K562 (cell line): ENCODE measurements at regions not wholly inside any gene's neighbourhood (a gene's known extent, or its start where the extent isn't known, plus 50 kb on each side); places are given as distances from the start of the nearest gene placed in this dataset.

Source experiments
- ATAC-seq: fragments of 200-7000 bp; cut with Tn5 transposase; 3 replicates; pipeline ENCODE4 v1.9.1; 2020; ENCODE audit warnings: moderate library complexity
- BruUV-seq: library from RNA; stranded (reverse); fragments of 400-500 nt; replicated peaks from 2 replicates; lab custom pipeline; 2021; lab: Mats Ljungman, UMichigan
- CTCF ChIA-PET: fragments of 300-600 bp; formaldehyde crosslinking; extraction: SDS; loops from one replicate; lab custom pipeline; 2021; ENCODE audit warnings: low intra/inter-chr PET ratio; lab: Yijun Ruan, JAX
- POLR2A ChIA-PET: fragments of 300-600, 350-650 bp; sonication (Branson Sonifier 250); formaldehyde crosslinking; extraction: SDS; loops from one replicate; lab custom pipeline; 2021; ENCODE audit warnings: antibody characterized with exemption, inconsistent platforms; lab: Yijun Ruan, JAX
- DNase-seq, 4 experiments: peaks; one replicate each; pipeline versions ENCODE4 v3.0.0 to v3.0.0-alpha.2; 2011 to 2018; ENCODE audit warnings: low spot score in 3 of 4, mixed read lengths in 3 of 4; ENCODE audit errors: extremely low read depth in 1 of 4
- FAIRE-seq: peaks from 2 replicates; lab custom pipeline; 2011; peaks lifted over from hg19 to GRCh38; lab: Jason Lieb, UNC
- H2AFZ ChIP-seq: 2 replicates; pipeline ENCODE4 v1.6.0; 2011; ENCODE audit warnings: low read depth, low read length, control low read depth, inconsistent platforms
- H3K27ac ChIP-seq: fragments of 200-600 bp; 3 replicates; pipeline ENCODE4 v1.8.0; 2011; ENCODE audit warnings: low read depth, mild to moderate bottlenecking, control low read depth, inconsistent platforms, low read length, moderate library complexity, mixed read lengths; ENCODE audit errors: extremely low read depth
- H3K27me3 ChIP-seq, 2 experiments: fragments of 300-600 bp in 1 of 2; 2 replicates in 1 of 2; 3 replicates in 1 of 2; pipeline versions ENCODE4 v1.6.0 to v1.8.0; 2011; ENCODE audit warnings: inconsistent platforms in 2 of 2, low read length in 2 of 2, mild to moderate bottlenecking in 1 of 2, mixed read lengths in 1 of 2, moderate library complexity in 1 of 2; ENCODE audit not compliant: control insufficient read depth in 2 of 2, insufficient read depth in 2 of 2
- H3K36me3 ChIP-seq: fragments of 300-600 bp; 3 replicates; pipeline ENCODE4 v1.8.0; 2011; ENCODE audit warnings: mild to moderate bottlenecking, low read length, inconsistent platforms; ENCODE audit not compliant: control insufficient read depth, insufficient read depth
- H3K4me1 ChIP-seq, 2 experiments: fragments of 200-600 bp in 1 of 2; replicated peaks in 1 of 2; 2 replicates in 1 of 2; 3 replicates in 1 of 2; pipeline versions ENCODE4 v1.5.1 to v1.8.0; 2011; ENCODE audit warnings: inconsistent platforms in 2 of 2, low read length in 2 of 2, mild to moderate bottlenecking in 1 of 2, mixed read lengths in 1 of 2, moderate library complexity in 1 of 2; ENCODE audit not compliant: control insufficient read depth in 2 of 2, insufficient read depth in 2 of 2
- H3K4me2 ChIP-seq: 2 replicates; pipeline ENCODE4 v1.6.1; 2011; ENCODE audit warnings: low read length, control low read depth, inconsistent platforms, mixed read lengths; ENCODE audit not compliant: insufficient read depth
- H3K4me3 ChIP-seq: fragments of 200-600 bp; sonication (generic), shearing (Covaris generic); 2 replicates; pipeline ENCODE4 v1.5.1; 2016; ENCODE audit warnings: control low read depth, inconsistent platforms
- H3K79me2 ChIP-seq: fragments of 200-600 bp; 3 replicates; pipeline ENCODE4 v1.8.0; 2011; ENCODE audit warnings: low read length, inconsistent platforms; ENCODE audit not compliant: control insufficient read depth, insufficient read depth
- H3K9ac ChIP-seq, 2 experiments: 2 replicates each; pipeline versions ENCODE4 v1.6.0 to v1.6.1; 2011; ENCODE audit warnings: low read depth in 2 of 2, low read length in 2 of 2, control low read depth in 1 of 2, inconsistent platforms in 1 of 2, mild to moderate bottlenecking in 1 of 2, mixed read lengths in 1 of 2; ENCODE audit not compliant: insufficient read depth in 1 of 2
- H3K9me1 ChIP-seq: one replicate; pipeline ENCODE4 v1.6.0; 2011; ENCODE audit warnings: inconsistent platforms, mild to moderate bottlenecking, low read length, moderate library complexity; ENCODE audit not compliant: control insufficient read depth, insufficient read depth
- H3K9me3 ChIP-seq: replicated peaks from 2 replicates; pipeline ENCODE4 v1.5.1; 2011; ENCODE audit warnings: low read depth, low read length, inconsistent platforms; ENCODE audit not compliant: control insufficient read depth, insufficient read depth
- H4K20me1 ChIP-seq: replicated peaks from 2 replicates; pipeline ENCODE4 v1.6.1; 2011; ENCODE audit warnings: low read length, inconsistent platforms, mixed read lengths; ENCODE audit not compliant: control insufficient read depth, insufficient read depth
- ARID1B ChIP-seq: fragments of 450-650 bp; IDR thresholded peaks from 2 replicates; pipeline ENCODE4 v1.6.1; 2016; ENCODE audit warnings: antibody characterized with exemption, mild to moderate bottlenecking, inconsistent platforms
- CBFA2T3 ChIP-seq: fragments of 450-650 bp; IDR thresholded peaks from 2 replicates; pipeline ENCODE4 v1.6.1; 2017
- CTBP1 ChIP-seq: fragments of 450-650 bp; IDR thresholded peaks from 2 replicates; pipeline ENCODE4 v1.6.1; 2016; ENCODE audit warnings: borderline replicate concordance
- CUX1 ChIP-seq: fragments of 200-800 bp; sonication (Bioruptor generic); IDR thresholded peaks from 2 replicates; pipeline ENCODE4 v1.6.1; 2016; ENCODE audit warnings: missing genetic modification characterization, missing compliant biosample characterization
- FOSL1 ChIP-seq: fragments of 200-800 bp; sonication (Bioruptor generic); conservative IDR thresholded peaks from 2 replicates; pipeline ENCODE4 v1.6.1; 2016; ENCODE audit warnings: missing genetic modification characterization, missing compliant biosample characterization
- HBP1 ChIP-seq: fragments of 450-650 bp; formaldehyde crosslinking; IDR thresholded peaks from 2 replicates; pipeline ENCODE4 v1.4.0; 2022; ENCODE audit warnings: missing genetic modification characterization
- KLF10 ChIP-seq: fragments of 250-450 bp; sonication (Bioruptor Pico); IDR thresholded peaks from 2 replicates; pipeline ENCODE4 v1.6.1; 2021; ENCODE audit warnings: matching md5 sums
- L3MBTL2 ChIP-seq: fragments of 450-650 bp; IDR thresholded peaks from 2 replicates; pipeline ENCODE4 v1.6.1; 2016; ENCODE audit warnings: mild to moderate bottlenecking, moderate library complexity
- NR2C2 ChIP-seq, 2 experiments: fragments of 200-800 bp in 1 of 2; sonication (Bioruptor generic) in 1 of 2; sonication (generic) in 1 of 2; formaldehyde crosslinking in 1 of 2; IDR thresholded peaks; 2 replicates each; pipeline versions ENCODE4 v1.6.1 to v1.8.0; 2016 to 2022; ENCODE audit warnings: mild to moderate bottlenecking in 1 of 2, missing compliant biosample characterization in 1 of 2, missing genetic modification characterization in 1 of 2, missing genetic modification reagents in 1 of 2
- TAL1 ChIP-seq: fragments of 450-650 bp; IDR thresholded peaks from 2 replicates; pipeline ENCODE4 v1.6.1; 2016; ENCODE audit warnings: mild to moderate bottlenecking
- ZBTB11 ChIP-seq, 3 experiments: fragments of 200-800 bp in 1 of 3; fragments of 250-450 bp in 1 of 3; fragments of 450-650 bp in 1 of 3; sonication (Bioruptor Pico) in 1 of 3; sonication (Bioruptor generic) in 1 of 3; formaldehyde crosslinking in 1 of 3; IDR thresholded peaks; 2 replicates each; pipeline versions ENCODE4 v1.6.1 to v1.8.0; 2016 to 2022; ENCODE audit warnings: mild to moderate bottlenecking in 2 of 3, missing genetic modification characterization in 2 of 3, missing compliant biosample characterization in 1 of 3, moderate library complexity in 1 of 3
- WGBS: fragments of 100-300 bp; shearing (Covaris generic); methylation state at CpG from one replicate; pipeline ENCODE4 v1.1.6; 2016; ENCODE audit warnings: low coverage, mixed read lengths; ENCODE audit not compliant: insufficient coverage; ENCODE audit errors: missing lambda C conversion rate; 5-methylcytosine and 5-hydroxymethylcytosine counted together
- in situ Hi-C: fragments of 300-500 bp; cut with MboI; formaldehyde crosslinking; loops from 4 replicates; pipeline ENCODE4 v1.15.0; 2018; ENCODE audit warnings: inconsistent platforms, mixed read lengths
- intact Hi-C: fragments of 100-400 bp; cut with micrococcal nuclease; formaldehyde crosslinking; loops from 2 replicates; pipeline ENCODE4 v1.14.2; 2022

- WGBS: 0% methylated on average over 1 of the region's 1 CpG
- Histone ChIP-seq H4K20me1 (no peaks in the 10 kb centered on the region), H3K4me2 (peak overlapping the region; percentile 47), H3K79me2 (no peaks in the 10 kb centered on the region), H3K27me3 (no peaks in the 10 kb centered on the region), H3K27ac (peak overlapping the region; percentile 68; the same call in 2 of the 3 replicates), H2AFZ (peak overlapping the region; percentile 87; the same call in 1 of the 2 replicates), H3K9ac (no peak overlapping the region; a peak in 1 of 4 replicates), H3K9me3 (no peaks in the 10 kb centered on the region), H3K4me3 (no peak overlapping the region), H3K9me1 (no peaks in the 10 kb centered on the region), H3K4me1 (peaks cover 4 to 57% of the 10 kb centered on the region in 2 experiments; a peak in 4 of 5 replicates), H3K36me3 (no peaks in the 10 kb centered on the region; the same call in 2 of the 3 replicates)
- in situ Hi-C loops: no loop called here
- intact Hi-C loops: loop anchor here (2.0 to 5.0 kb wide), 3 partner anchors 60 to 87 kb away; no protein-coding TSS in a partner anchor
- BruUV-seq: no TSS peak
- FAIRE-seq: no peak
- CTCF ChIA-PET: no interaction called here
- peak; percentile 34; the same call in 2 of the 3 replicates for ATAC-seq
- no peak for DNase-seq
- POLR2A ChIA-PET: interaction anchor here (0.6 to 1.9 kb wide), 6 partner anchors 10 to 122 kb away, joined by 3 to 6 read pairs (median 4); no protein-coding TSS in a partner anchor
- TF ChIP-seq ARID1B: peak; percentile 12; the same call in 1 of the 2 replicates
- TF ChIP-seq FOSL1: 0 out of 2 replicates have a peak, but pooled peaks have one; percentile 10
- TF ChIP-seq CUX1 (CRISPR knock-in tag): no peak
- 0 out of 2 replicates have a peak, but pooled peaks have one; percentile 8 for TF ChIP-seq CTBP1
- TF ChIP-seq KLF10 (CRISPR knock-in tag): no peak
- no peak for TF ChIP-seq HBP1
- TF ChIP-seq ZBTB11 (CRISPR knock-in tag; IDR thresholded peaks at IDR 0.05): peak in 1 of 3 experiments; percentile 18; a peak in 2 of 6 replicates
- no peak for TF ChIP-seq NR2C2 (CRISPR knock-in tag; IDR thresholded peaks at IDR 0.05)
- TF ChIP-seq NR2C2 (tag; IDR thresholded peaks at IDR 0.05): 0 out of 2 replicates have a peak, but pooled peaks have one; percentile 16
- TF ChIP-seq L3MBTL2: 0 out of 2 replicates have a peak, but pooled peaks have one; percentile 3
- 0 out of 2 replicates have a peak, but pooled peaks have one; percentile 38 for TF ChIP-seq CBFA2T3
- peak; percentile 6; the same call in 1 of the 2 replicates for TF ChIP-seq TAL1
Observed at GRCh38 chr4:10240691-10241090, 124.1 kb upstream of the WDR1 start.
